HepG2 (cell line): ENCODE measurements at regions not wholly inside any gene's neighbourhood (a gene's known extent, or its start where the extent isn't known, plus 50 kb on each side); places are given as distances from the start of the nearest gene placed in this dataset.

Experiments
- ATAC-seq: fragments of 200-7000 bp; cut with Tn5 transposase; 3 replicates; pipeline ENCODE4 v1.9.1; 2020; ENCODE audit warnings: mild to moderate bottlenecking, moderate library complexity
- BruUV-seq: library from RNA; stranded (reverse); fragments of 400-500 nt; replicated peaks from 2 replicates; lab custom pipeline; 2021; lab: Mats Ljungman, UMichigan
- CTCF ChIA-PET: fragments of 300-600 bp; formaldehyde crosslinking; extraction: SDS; loops from one replicate; lab custom pipeline; 2021; ENCODE audit warnings: low total read pairs, inconsistent platforms, low intra/inter-chr PET ratio; lab: Yijun Ruan, JAX
- POLR2A ChIA-PET: fragments of 350-600 bp; sonication (Branson Sonifier 250); formaldehyde crosslinking; loops from one replicate; lab custom pipeline; 2020; ENCODE audit warnings: antibody characterized with exemption, inconsistent platforms; lab: Yijun Ruan, JAX
- DNase-seq: peaks from one replicate; pipeline ENCODE4 v3.0.0-alpha.2; 2015; ENCODE audit warnings: low spot score
- FAIRE-seq: peaks from 3 replicates; lab custom pipeline; 2011; peaks lifted over from hg19 to GRCh38; lab: Jason Lieb, UNC
- H2AFZ ChIP-seq: one replicate; pipeline ENCODE4 v1.6.1; 2011; ENCODE audit warnings: low read length, inconsistent platforms
- H3K27ac ChIP-seq: fragments of 300-600 bp; 3 replicates; pipeline ENCODE4 v1.8.0; 2011; ENCODE audit warnings: mixed run types, mild to moderate bottlenecking, mixed read lengths, low read length, inconsistent platforms; ENCODE audit not compliant: insufficient read depth; ENCODE audit errors: extremely low read length
- H3K27me3 ChIP-seq, 2 experiments: fragments of 200-600 bp in 1 of 2; 2 replicates in 1 of 2; 3 replicates in 1 of 2; pipeline versions ENCODE4 v1.6.0 to v1.8.0; 2011; ENCODE audit warnings: low read length in 2 of 2, mild to moderate bottlenecking in 2 of 2, moderate library complexity in 2 of 2, inconsistent platforms in 1 of 2; ENCODE audit not compliant: insufficient read depth in 2 of 2, control insufficient read depth in 1 of 2
- H3K36me3 ChIP-seq, 2 experiments: fragments of 200-600 bp in 1 of 2; replicated peaks in 1 of 2; 2 replicates in 1 of 2; 3 replicates in 1 of 2; pipeline versions ENCODE4 v1.5.1 to v1.8.0; 2011; ENCODE audit warnings: low read length in 2 of 2, inconsistent platforms in 1 of 2; ENCODE audit not compliant: insufficient read depth in 2 of 2, control insufficient read depth in 1 of 2
- H3K4me1 ChIP-seq: 2 replicates; pipeline ENCODE4 v1.5.1; 2012; ENCODE audit warnings: low read length, inconsistent platforms; ENCODE audit not compliant: insufficient read depth
- H3K4me2 ChIP-seq: 2 replicates; pipeline ENCODE4 v1.6.0; 2011; ENCODE audit warnings: low read depth, low read length, inconsistent platforms
- H3K4me3 ChIP-seq, 3 experiments: fragments of 200-600 bp in 1 of 3; sonication (generic), shearing (Covaris generic) in 1 of 3; replicated peaks in 1 of 3; 2 replicates each; pipeline ENCODE4 v1.5.1; 2011 to 2016; ENCODE audit warnings: low read length in 3 of 3, inconsistent platforms in 2 of 3, low read depth in 2 of 3, mild to moderate bottlenecking in 2 of 3, control low read depth in 1 of 3, mixed read lengths in 1 of 3; ENCODE audit not compliant: insufficient read depth in 1 of 3
- H3K79me2 ChIP-seq: one replicate; pipeline ENCODE4 v1.6.1; 2011; ENCODE audit warnings: low read length, inconsistent platforms; ENCODE audit not compliant: insufficient read depth
- H3K9ac ChIP-seq: 2 replicates; pipeline ENCODE4 v1.6.0; 2011; ENCODE audit warnings: mild to moderate bottlenecking, low read depth, low read length, inconsistent platforms; ENCODE audit not compliant: insufficient read depth
- H3K9me3 ChIP-seq: 2 replicates; pipeline ENCODE4 v1.5.1; 2012; ENCODE audit warnings: mild to moderate bottlenecking, low read length
- H4K20me1 ChIP-seq: 2 replicates; pipeline ENCODE4 v1.6.0; 2011; ENCODE audit warnings: inconsistent platforms, mild to moderate bottlenecking, low read length, moderate library complexity; ENCODE audit not compliant: insufficient read depth
- HMG20A ChIP-seq: IDR thresholded peaks from 2 replicates; pipeline ENCODE4 v1.6.1; 2016; ENCODE audit warnings: borderline replicate concordance
- JARID2 ChIP-seq: sonication (generic); formaldehyde crosslinking; IDR thresholded peaks from 2 replicates; pipeline ENCODE4 v1.8.1; 2023; ENCODE audit warnings: missing genetic modification reagents, inconsistent platforms; ENCODE audit not compliant: insufficient replicate concordance
- KLF15 ChIP-seq: sonication (generic); formaldehyde crosslinking; IDR thresholded peaks from 2 replicates; pipeline ENCODE4 v1.8.1; 2023; ENCODE audit warnings: borderline replicate concordance, mild to moderate bottlenecking, inconsistent platforms, missing genetic modification reagents, mixed read lengths
- MAFK ChIP-seq, 2 experiments: IDR thresholded peaks in 1 of 2; conservative IDR thresholded peaks in 1 of 2; 2 replicates each; pipeline ENCODE4 v1.6.1; 2011; ENCODE audit warnings: improper control_type of control experiment in 2 of 2, low read length in 2 of 2
- MBD4 ChIP-seq: IDR thresholded peaks from 2 replicates; pipeline ENCODE4 v1.6.1; 2012; ENCODE audit warnings: low read length, inconsistent platforms, borderline replicate concordance
- RCOR2 ChIP-seq: IDR thresholded peaks from 2 replicates; pipeline ENCODE4 v1.6.1; 2016; ENCODE audit warnings: missing biosample characterization, missing genetic modification reagents
- SMAD1 ChIP-seq: sonication (generic); formaldehyde crosslinking; IDR thresholded peaks from 2 replicates; pipeline ENCODE4 v1.4.0; 2020; ENCODE audit warnings: missing genetic modification reagents, low read depth, mild to moderate bottlenecking, borderline replicate concordance
- ZNF441 ChIP-seq: sonication (generic); formaldehyde crosslinking; IDR thresholded peaks from 2 replicates; pipeline ENCODE4 v1.7.0; 2021; ENCODE audit warnings: missing genetic modification reagents, borderline replicate concordance
- WGBS: methylation state at CpG from one replicate; pipeline ENCODE4 v1.1.6; 2017; ENCODE audit warnings: low lambda C conversion rate; 5-methylcytosine and 5-hydroxymethylcytosine counted together
- in situ Hi-C: cut with HindIII; loops from 2 replicates; pipeline ENCODE4 v1.10.0; 2017; ENCODE audit warnings: low pct_unique_long_range_greater_than_20kb; ENCODE audit not compliant: extremely low pct_ligation_motif_present
- intact Hi-C: fragments of 100-400 bp; cut with micrococcal nuclease; formaldehyde crosslinking; loops from one replicate; pipeline ENCODE4 v1.10.0; 2022; ENCODE audit not compliant: unreplicated experiment
- TF ChIP-seq, protein P1 (sequence below): IDR thresholded peaks from 2 replicates; pipeline ENCODE4 v1.6.1; 2016
- TF ChIP-seq, protein P2 (sequence below): sonication (generic); formaldehyde crosslinking; IDR thresholded peaks from 2 replicates; pipeline ENCODE4 v1.5.1; 2020; ENCODE audit warnings: missing genetic modification reagents, mild to moderate bottlenecking, borderline replicate concordance
- TF ChIP-seq, protein P3 (sequence below): sonication (generic); formaldehyde crosslinking; IDR thresholded peaks from 2 replicates; pipeline ENCODE4 v1.5.0; 2020; ENCODE audit warnings: missing genetic modification reagents
- TF ChIP-seq, protein P4 (sequence below): sonication (generic); formaldehyde crosslinking; IDR thresholded peaks from 2 replicates; pipeline ENCODE4 v1.4.0; 2020; ENCODE audit warnings: missing genetic modification reagents, borderline replicate concordance

DNA sequence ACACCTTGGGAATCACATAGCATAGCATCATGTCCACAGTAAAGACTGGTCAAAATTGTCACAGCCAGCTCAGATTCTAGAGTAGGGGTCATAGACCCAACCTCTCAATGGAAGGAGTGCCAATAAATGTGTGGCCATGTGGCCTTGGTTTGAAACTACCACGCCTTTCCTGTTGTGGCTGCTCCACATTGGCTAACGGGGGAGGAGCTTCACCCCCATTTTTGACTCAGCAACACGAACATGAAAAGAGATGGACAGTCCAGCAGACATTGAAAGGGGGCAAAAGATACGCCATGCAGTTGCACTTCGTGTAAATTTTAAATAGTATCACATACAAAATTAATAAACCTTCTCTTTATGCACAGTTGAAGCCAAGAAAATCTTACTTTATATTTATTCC lies 78.4 kb upstream of the HIVEP3 start (continued):
- TF ChIP-seq MBD4 (no peak), HMG20A (CRISPR knock-in tag) (no peak), KLF15 (CRISPR knock-in tag) (no peak), RCOR2 (CRISPR knock-in tag) (no peak)
- TF ChIP-seq, protein P1, sequence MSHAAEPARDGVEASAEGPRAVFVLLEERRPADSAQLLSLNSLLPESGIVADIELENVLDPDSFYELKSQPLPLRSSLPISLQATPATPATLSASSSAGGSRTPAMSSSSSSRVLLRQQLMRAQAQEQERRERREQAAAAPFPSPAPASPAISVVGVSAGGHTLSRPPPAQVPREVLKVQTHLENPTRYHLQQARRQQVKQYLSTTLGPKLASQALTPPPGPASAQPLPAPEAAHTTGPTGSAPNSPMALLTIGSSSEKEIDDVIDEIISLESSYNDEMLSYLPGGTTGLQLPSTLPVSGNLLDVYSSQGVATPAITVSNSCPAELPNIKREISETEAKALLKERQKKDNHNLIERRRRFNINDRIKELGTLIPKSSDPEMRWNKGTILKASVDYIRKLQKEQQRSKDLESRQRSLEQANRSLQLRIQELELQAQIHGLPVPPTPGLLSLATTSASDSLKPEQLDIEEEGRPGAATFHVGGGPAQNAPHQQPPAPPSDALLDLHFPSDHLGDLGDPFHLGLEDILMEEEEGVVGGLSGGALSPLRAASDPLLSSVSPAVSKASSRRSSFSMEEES (CRISPR knock-in tag): no peak

DNA sequence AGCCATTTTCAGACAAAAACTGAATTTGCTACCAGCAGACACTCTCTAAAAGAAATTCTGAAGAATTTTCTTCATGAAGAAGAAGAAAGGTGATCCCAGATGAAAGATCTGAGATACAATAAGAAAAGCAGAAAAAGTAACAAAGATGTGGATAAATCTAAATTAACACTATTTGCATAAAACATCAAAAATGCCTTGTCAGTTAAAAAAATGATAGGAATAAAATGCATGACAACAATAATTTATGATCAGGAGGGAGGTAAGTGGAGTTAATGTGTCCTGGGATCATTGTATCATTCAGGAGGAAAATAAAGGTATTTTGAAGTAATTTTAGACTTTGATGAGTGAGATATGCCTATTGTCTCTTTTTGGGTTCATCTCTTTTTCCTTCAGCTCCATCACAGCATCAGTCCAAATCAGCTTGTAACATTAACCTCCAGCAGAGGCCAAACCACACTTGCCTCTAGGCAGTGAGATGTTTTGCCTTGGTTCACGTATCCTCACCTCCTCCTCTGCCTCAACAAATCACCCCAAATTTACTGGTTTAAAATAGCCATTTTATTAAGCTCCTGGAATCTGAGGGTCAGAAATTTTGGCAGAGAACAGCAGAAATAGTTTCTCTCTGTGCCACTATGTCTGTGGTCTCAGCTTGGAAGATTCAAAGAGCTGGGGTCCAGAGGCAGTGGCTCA lies 76.9 kb upstream of the HIVEP3 start:
- no TSS peak for BruUV-seq
- CTCF ChIA-PET: no interaction called here
- Histone ChIP-seq H3K27me3 (no peaks in the 10 kb centered on the region), H3K27ac (no peak overlapping the region), H3K9ac (no peak overlapping the region), H3K36me3 (no peaks in the 10 kb centered on the region), H3K4me1 (no peaks in the 10 kb centered on the region), H3K4me3 (no peak overlapping the region), H3K79me2 (no peaks in the 10 kb centered on the region), H2AFZ (no peak overlapping the region), H3K9me3 (no peaks in the 10 kb centered on the region), H3K4me2 (no peak overlapping the region), H4K20me1 (no peaks in the 10 kb centered on the region)
- WGBS: 0% methylated on average over 1 of the region's 1 CpG
- FAIRE-seq: no peak
- intact Hi-C loops: no loop called here
- POLR2A ChIA-PET: no interaction called here
- TF ChIP-seq MAFK (conservative IDR thresholded peaks at IDR 0.05 in 1 of 2, IDR thresholded peaks at IDR 0.05 in 1 of 2; ENCODE audit: low read length in 2 of 2): peak in 1 of 2 experiments; percentile 63; a peak in 2 of 4 replicates
- no peak for TF ChIP-seq SMAD1 (CRISPR knock-in tag)
- TF ChIP-seq, protein P2, sequence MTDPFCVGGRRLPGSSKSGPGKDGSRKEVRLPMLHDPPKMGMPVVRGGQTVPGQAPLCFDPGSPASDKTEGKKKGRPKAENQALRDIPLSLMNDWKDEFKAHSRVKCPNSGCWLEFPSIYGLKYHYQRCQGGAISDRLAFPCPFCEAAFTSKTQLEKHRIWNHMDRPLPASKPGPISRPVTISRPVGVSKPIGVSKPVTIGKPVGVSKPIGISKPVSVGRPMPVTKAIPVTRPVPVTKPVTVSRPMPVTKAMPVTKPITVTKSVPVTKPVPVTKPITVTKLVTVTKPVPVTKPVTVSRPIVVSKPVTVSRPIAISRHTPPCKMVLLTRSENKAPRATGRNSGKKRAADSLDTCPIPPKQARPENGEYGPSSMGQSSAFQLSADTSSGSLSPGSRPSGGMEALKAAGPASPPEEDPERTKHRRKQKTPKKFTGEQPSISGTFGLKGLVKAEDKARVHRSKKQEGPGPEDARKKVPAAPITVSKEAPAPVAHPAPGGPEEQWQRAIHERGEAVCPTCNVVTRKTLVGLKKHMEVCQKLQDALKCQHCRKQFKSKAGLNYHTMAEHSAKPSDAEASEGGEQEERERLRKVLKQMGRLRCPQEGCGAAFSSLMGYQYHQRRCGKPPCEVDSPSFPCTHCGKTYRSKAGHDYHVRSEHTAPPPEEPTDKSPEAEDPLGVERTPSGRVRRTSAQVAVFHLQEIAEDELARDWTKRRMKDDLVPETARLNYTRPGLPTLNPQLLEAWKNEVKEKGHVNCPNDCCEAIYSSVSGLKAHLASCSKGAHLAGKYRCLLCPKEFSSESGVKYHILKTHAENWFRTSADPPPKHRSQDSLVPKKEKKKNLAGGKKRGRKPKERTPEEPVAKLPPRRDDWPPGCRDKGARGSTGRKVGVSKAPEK (CRISPR knock-in tag): no peak
- TF ChIP-seq JARID2 (CRISPR knock-in tag): no peak
- TF ChIP-seq, protein P3, sequence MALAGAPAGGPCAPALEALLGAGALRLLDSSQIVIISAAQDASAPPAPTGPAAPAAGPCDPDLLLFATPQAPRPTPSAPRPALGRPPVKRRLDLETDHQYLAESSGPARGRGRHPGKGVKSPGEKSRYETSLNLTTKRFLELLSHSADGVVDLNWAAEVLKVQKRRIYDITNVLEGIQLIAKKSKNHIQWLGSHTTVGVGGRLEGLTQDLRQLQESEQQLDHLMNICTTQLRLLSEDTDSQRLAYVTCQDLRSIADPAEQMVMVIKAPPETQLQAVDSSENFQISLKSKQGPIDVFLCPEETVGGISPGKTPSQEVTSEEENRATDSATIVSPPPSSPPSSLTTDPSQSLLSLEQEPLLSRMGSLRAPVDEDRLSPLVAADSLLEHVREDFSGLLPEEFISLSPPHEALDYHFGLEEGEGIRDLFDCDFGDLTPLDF: no peak
- TF ChIP-seq, protein P4, sequence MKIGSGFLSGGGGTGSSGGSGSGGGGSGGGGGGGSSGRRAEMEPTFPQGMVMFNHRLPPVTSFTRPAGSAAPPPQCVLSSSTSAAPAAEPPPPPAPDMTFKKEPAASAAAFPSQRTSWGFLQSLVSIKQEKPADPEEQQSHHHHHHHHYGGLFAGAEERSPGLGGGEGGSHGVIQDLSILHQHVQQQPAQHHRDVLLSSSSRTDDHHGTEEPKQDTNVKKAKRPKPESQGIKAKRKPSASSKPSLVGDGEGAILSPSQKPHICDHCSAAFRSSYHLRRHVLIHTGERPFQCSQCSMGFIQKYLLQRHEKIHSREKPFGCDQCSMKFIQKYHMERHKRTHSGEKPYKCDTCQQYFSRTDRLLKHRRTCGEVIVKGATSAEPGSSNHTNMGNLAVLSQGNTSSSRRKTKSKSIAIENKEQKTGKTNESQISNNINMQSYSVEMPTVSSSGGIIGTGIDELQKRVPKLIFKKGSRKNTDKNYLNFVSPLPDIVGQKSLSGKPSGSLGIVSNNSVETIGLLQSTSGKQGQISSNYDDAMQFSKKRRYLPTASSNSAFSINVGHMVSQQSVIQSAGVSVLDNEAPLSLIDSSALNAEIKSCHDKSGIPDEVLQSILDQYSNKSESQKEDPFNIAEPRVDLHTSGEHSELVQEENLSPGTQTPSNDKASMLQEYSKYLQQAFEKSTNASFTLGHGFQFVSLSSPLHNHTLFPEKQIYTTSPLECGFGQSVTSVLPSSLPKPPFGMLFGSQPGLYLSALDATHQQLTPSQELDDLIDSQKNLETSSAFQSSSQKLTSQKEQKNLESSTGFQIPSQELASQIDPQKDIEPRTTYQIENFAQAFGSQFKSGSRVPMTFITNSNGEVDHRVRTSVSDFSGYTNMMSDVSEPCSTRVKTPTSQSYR (CRISPR knock-in tag): no peak
- no peak for TF ChIP-seq ZNF441
- ATAC-seq: no peak
- no peak for DNase-seq
- in situ Hi-C loops: no loop called here
